ENCODE measurements at regions not wholly inside any gene's neighbourhood (a gene's known extent, or its start where the extent isn't known, plus 50 kb on each side); places are given as distances from the start of the nearest gene placed in this dataset.

DNA sequence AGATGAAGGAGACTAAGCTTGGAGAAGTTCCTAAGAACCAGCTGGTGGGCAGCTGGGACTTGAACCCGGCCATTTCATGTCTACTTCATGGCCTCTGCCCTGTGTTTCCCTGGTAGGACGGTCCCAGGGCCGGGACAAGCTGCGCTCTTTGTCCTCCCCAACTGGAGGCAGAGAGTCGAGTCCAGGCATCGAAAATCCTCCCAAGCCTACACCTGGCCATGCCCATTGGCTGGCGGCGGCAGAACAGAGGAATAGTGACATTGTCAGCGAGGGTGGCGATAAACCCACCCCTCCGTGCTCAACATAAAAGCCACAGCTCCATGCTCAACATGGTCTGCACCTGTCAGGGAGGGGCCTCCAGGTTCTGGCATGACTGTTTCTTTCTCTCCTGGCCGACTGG, 77.7 kb downstream of the RBFOX3 start:
- no peak overlapping the region for H3K4me3 ChIP-seq (ENCODE audit: low read depth, low read length)
- DNase-seq (ENCODE audit: low read depth): no peak
- TF ChIP-seq MYC (IDR thresholded peaks at IDR 0.05; ENCODE audit: low read depth, low read length) (no peak), POLR2A (IDR thresholded peaks at IDR 0.05; ENCODE audit: extremely low read depth, insufficient read length) (no peak)
- TF ChIP-seq, protein P1, sequence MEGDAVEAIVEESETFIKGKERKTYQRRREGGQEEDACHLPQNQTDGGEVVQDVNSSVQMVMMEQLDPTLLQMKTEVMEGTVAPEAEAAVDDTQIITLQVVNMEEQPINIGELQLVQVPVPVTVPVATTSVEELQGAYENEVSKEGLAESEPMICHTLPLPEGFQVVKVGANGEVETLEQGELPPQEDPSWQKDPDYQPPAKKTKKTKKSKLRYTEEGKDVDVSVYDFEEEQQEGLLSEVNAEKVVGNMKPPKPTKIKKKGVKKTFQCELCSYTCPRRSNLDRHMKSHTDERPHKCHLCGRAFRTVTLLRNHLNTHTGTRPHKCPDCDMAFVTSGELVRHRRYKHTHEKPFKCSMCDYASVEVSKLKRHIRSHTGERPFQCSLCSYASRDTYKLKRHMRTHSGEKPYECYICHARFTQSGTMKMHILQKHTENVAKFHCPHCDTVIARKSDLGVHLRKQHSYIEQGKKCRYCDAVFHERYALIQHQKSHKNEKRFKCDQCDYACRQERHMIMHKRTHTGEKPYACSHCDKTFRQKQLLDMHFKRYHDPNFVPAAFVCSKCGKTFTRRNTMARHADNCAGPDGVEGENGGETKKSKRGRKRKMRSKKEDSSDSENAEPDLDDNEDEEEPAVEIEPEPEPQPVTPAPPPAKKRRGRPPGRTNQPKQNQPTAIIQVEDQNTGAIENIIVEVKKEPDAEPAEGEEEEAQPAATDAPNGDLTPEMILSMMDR (IDR thresholded peaks at IDR 0.05; ENCODE audit: low read depth, low read length): no peak
- TF ChIP-seq, protein P2, sequence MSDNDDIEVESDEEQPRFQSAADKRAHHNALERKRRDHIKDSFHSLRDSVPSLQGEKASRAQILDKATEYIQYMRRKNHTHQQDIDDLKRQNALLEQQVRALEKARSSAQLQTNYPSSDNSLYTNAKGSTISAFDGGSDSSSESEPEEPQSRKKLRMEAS (IDR thresholded peaks at IDR 0.05; ENCODE audit: low read depth, low read length): no peak

DNA sequence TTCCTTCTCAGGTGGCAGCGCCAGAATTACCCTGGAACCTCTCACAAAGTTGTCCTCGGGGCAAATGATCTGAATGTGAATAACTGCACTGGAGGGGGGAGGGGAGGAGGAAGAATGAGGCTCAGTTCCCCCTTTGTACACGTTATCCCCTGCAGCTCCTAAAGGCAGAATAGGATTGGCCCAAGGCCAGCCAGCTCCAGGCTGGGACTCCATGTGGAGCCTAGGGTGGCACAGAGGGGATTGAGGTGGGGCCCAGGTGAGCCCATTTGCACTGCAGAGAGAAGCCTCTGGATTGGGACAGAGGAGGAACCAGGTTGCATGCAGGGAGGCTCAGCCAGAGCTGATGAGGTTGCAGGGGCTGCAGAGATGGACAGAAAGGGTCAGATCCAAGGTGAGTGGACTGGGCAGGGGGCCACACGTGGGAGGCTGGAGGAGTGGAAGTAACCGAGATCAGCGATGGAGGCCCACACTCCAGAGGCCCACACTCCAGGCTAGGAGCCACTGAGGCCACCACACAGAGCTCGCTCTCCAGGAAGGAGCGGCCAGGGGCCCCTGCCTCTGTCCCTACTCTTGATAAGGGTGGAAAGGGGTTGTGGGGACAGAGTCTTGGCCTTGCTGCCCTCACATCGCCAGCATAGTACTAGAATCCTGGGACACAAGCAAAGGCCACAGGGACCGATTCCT, 78.6 kb downstream of the RBFOX3 start:
- no peak for DNase-seq (ENCODE audit: low read depth)
- H3K4me3 ChIP-seq (ENCODE audit: low read depth, low read length): no peak overlapping the region
- TF ChIP-seq, protein P1 (IDR thresholded peaks at IDR 0.05; ENCODE audit: low read depth, low read length): no peak
- TF ChIP-seq, protein P2 (IDR thresholded peaks at IDR 0.05; ENCODE audit: low read depth, low read length): no peak
- TF ChIP-seq POLR2A (IDR thresholded peaks at IDR 0.05; ENCODE audit: extremely low read depth, insufficient read length) (no peak), MYC (IDR thresholded peaks at IDR 0.05; ENCODE audit: low read depth, low read length) (no peak)

DNA sequence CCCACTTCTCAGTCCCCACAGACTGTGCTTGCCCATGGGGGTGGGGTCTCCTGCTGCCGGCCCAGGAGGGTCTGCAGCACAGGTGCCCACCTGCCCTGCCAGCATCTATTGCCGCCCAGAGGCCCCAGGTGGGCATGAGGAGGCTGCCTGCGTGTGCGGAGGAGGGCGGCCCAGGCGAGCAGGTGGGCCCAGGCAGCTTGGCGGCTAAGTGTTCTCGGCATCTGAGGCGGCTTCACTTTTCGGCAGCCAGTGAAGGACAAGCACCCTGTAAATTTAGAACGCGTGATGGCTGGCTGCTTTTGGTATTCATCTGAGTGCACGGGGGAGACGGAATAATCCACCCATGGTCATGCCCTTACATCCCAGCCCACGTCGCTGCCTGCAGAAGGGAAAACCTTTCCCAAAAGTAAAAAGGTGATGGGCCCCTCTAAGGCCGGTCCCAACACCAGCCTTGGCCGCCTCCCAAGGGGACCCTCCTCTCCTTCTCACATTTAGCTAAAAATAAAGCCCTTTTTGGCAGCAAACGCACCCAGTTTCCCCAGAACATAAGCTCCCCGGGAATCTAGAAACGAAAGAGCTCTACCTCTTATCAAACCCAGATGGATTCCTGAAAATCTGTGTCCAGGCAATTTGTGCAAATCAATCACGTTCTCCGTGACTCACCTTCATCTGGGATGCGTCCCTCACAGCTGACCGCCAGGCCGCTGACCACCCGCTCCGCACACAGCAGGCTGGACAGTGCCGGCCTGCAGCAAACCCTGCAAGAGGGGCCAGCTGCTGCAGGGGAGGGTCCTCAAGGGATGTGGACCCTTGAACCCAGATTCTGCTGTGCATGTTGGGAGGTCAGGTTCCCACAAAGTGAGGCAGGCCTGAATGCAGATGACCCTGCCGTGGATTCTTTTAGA, 79.4 kb downstream of the RBFOX3 start:
- no peak for DNase-seq (ENCODE audit: low read depth)
- no peak overlapping the region for H3K4me3 ChIP-seq (ENCODE audit: low read depth, low read length)
- TF ChIP-seq POLR2A (IDR thresholded peaks at IDR 0.05; ENCODE audit: extremely low read depth, insufficient read length) (no peak), MYC (IDR thresholded peaks at IDR 0.05; ENCODE audit: low read depth, low read length) (no peak)
- TF ChIP-seq, protein P2 (IDR thresholded peaks at IDR 0.05; ENCODE audit: low read depth, low read length): no peak
- TF ChIP-seq, protein P1 (IDR thresholded peaks at IDR 0.05; ENCODE audit: low read depth, low read length): no peak

DNA sequence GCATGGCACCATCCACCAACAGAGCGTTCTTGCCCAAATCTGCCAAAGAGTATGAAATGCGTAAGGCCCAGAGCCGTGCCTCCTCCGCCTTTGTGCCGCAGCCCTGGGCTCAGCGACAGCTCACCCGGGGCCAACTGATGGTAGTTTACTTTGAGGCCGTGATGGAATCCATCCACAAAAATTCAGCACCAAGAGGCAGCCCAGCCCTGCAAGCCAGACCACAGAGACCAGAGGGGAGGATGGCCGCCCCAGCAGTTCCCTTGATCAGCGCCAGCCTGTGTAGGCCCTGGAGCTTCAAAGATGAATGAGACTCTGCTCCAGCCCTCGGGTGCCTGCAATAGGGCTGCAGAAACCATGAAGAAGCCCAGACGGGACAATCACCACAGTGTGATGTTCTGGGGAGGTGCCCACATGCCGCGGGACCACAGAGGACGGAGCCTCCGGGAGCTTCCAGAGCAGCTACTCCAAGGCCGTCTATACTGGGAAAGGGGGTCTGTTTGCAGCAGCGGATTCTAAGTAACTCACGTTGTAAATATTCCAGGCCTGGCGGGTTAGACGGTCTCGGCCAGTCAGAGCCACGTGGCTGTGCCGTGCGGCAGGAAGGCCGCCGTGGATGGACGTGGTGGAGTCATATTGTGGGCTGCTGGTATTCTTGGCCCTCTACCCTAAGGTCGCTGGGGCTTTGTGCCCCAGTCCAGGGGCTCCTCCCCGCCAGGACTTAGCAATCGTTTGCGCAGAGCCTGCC, 80.3 kb downstream of the RBFOX3 start:
- TF ChIP-seq POLR2A (IDR thresholded peaks at IDR 0.05; ENCODE audit: extremely low read depth, insufficient read length) (no peak), MYC (IDR thresholded peaks at IDR 0.05; ENCODE audit: low read depth, low read length) (no peak)
- TF ChIP-seq, protein P1 (IDR thresholded peaks at IDR 0.05; ENCODE audit: low read depth, low read length): no peak
- TF ChIP-seq, protein P2 (IDR thresholded peaks at IDR 0.05; ENCODE audit: low read depth, low read length): no peak
- H3K4me3 ChIP-seq (ENCODE audit: low read depth, low read length): no peak overlapping the region
- DNase-seq (ENCODE audit: low read depth): no peak

DNA sequence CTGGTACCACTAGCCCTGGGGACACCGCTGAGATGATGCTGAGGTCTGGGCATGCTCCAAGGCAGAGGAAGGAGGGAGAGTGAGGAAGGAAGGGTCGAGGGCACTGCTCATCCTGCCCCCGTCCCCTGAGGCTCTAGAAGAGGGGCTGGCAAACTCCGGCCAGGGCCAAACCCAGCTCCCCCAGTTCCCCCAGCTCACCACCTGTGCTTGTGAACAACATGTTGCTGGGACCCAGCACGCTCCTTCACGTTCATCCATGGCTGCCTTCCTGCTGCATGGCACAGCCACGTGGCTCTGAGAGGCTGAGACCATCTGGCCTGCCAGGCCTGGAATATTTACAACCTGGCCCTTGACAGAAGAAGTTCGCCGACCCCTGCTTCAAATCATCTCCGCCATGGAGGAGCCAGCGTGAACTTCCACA, 81.2 kb downstream of the RBFOX3 start:
- DNase-seq (ENCODE audit: low read depth): no peak
- no peak overlapping the region for H3K4me3 ChIP-seq (ENCODE audit: low read depth, low read length)
- TF ChIP-seq MYC (IDR thresholded peaks at IDR 0.05; ENCODE audit: low read depth, low read length) (no peak), POLR2A (IDR thresholded peaks at IDR 0.05; ENCODE audit: extremely low read depth, insufficient read length) (no peak)
- TF ChIP-seq, protein P1 (IDR thresholded peaks at IDR 0.05; ENCODE audit: low read depth, low read length): no peak
- TF ChIP-seq, protein P2 (IDR thresholded peaks at IDR 0.05; ENCODE audit: low read depth, low read length): no peak
